Medulla oblongata (tissue), 1 donor: ENCODE measurements at regions not wholly inside any gene's neighbourhood (a gene's known extent, or its start where the extent isn't known, plus 50 kb on each side); places are given as distances from the start of the nearest gene placed in this dataset.
"Not testable (repeated sequence)": the region's sequence is repeated elsewhere in the genome, so short reads cannot be mapped to it uniquely, and the experiment has no call there.

Experiments
- DNase-seq: peaks from one replicate; pipeline ENCODE4 v3.0.0-alpha.2; 2015; ENCODE audit errors: extremely low spot score

- DNase-seq: no peak
Measured at GRCh38 chr10:34908481-34908880, 93.4 kb upstream of the PARD3 start.

- no peak for DNase-seq
Measured at GRCh38 chr10:34907743-34908430, 92.8 kb upstream of the PARD3 start.

- DNase-seq: no peak
Measured at GRCh38 chr10:34906067-34906965, 91.2 kb upstream of the PARD3 start.

- DNase-seq: no peak
Measured at GRCh38 chr10:34905200-34905927, 90.3 kb upstream of the PARD3 start.

- DNase-seq: no peak
Measured at GRCh38 chr10:34904191-34904590, 89.1 kb upstream of the PARD3 start.

GRCh38 chr10:34899161-34899560 is 84.1 kb upstream of the PARD3 start:
- no peak for DNase-seq

GRCh38 chr10:34895977-34896376 is 80.9 kb upstream of the PARD3 start:
- DNase-seq: no peak

- DNase-seq: not testable (repeated sequence)
Measured at GRCh38 chr10:34895046-34895445, 80.0 kb upstream of the PARD3 start.

GRCh38 chr10:34892521-34892920 is 77.4 kb upstream of the PARD3 start:
- DNase-seq: not testable (repeated sequence)

- DNase-seq: no peak
Measured at GRCh38 chr10:34890939-34891338, 75.8 kb upstream of the PARD3 start.

GRCh38 chr10:34889004-34889869 is 74.1 kb upstream of the PARD3 start:
- no peak for DNase-seq

GRCh38 chr10:34886906-34887642 is 72.0 kb upstream of the PARD3 start:
- no peak for DNase-seq

GRCh38 chr10:34885898-34886297 is 70.8 kb upstream of the PARD3 start:
- DNase-seq: no peak

- DNase-seq: no peak
Measured at GRCh38 chr10:34885011-34885410, 69.9 kb upstream of the PARD3 start.

GRCh38 chr10:34884272-34884952 is 69.3 kb upstream of the PARD3 start:
- no peak for DNase-seq

- no peak for DNase-seq
Measured at GRCh38 chr10:34880817-34881216, 65.7 kb upstream of the PARD3 start.

GRCh38 chr10:34878651-34879050 is 63.6 kb upstream of the PARD3 start:
- DNase-seq: not testable (repeated sequence)

- DNase-seq: no peak
Measured at GRCh38 chr10:34875061-34875460, 60.0 kb upstream of the PARD3 start.

GRCh38 chr10:34872820-34873219 is 57.7 kb upstream of the PARD3 start:
- no peak for DNase-seq
